ENCODE measurements at regions not wholly inside any gene's neighbourhood (a gene's known extent, or its start where the extent isn't known, plus 50 kb on each side); places are given as distances from the start of the nearest gene placed in this dataset.

DNA sequence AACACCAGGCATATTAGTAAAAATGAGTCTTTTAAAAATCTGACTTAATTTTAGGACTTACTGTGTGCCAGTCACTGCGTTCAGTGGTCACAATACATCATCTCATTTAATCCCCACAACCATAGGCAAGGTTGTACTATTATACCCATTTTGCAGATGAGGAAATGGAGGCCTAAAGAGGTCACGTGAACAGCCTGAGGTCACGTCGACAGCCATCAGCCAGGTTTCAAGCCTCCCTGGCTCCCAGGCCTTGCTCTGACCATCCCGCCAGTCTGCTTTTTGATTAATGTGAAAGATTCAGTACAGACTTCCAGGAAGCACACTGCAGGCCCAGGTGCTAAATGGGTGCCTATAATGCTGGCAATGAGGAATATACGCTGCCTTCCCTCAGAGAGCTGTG is 86.3 kb upstream of the TOX3 start (continued):
- TF ChIP-seq SAP30 (IDR thresholded peaks at IDR 0.05; ENCODE audit: insufficient read depth, insufficient replicate concordance, low read length) (no peak), RFX5 (IDR thresholded peaks at IDR 0.05; ENCODE audit: borderline replicate concordance, low read depth, low read length) (no peak)
